ENCODE measurements at regions not wholly inside any gene's neighbourhood (a gene's known extent, or its start where the extent isn't known, plus 50 kb on each side); places are given as distances from the start of the nearest gene placed in this dataset.

- TF ChIP-seq CTCF (IDR thresholded peaks at IDR 0.05) (no peak), POLR2A (IDR thresholded peaks at IDR 0.05) (no peak), EP300 (IDR thresholded peaks at IDR 0.05) (no peak)
These were observed 459.4 kb downstream of the DTHD1 start for GRCh38 chr4:36740796-36741310.
